Hematopoietic multipotent progenitor cell treated with erythropoietin and hydrocortisone succinate and interleukin-3 and kit ligand, for 17 days (in vitro differentiated cells): ENCODE measurements at regions not wholly inside any gene's neighbourhood (a gene's known extent, or its start where the extent isn't known, plus 50 kb on each side); places are given as distances from the start of the nearest gene placed in this dataset.

Experiments
- DNase-seq: peaks from one replicate; pipeline ENCODE4 v3.0.0-alpha.2; 2015; ENCODE audit warnings: low spot score

GRCh38 chr17:77307479-77308198, 166.9 kb downstream of the SEC14L1 start:
- no peak for DNase-seq

GRCh38 chr17:77308861-77309726, 168.3 kb downstream of the SEC14L1 start:
- DNase-seq, result no peak

- DNase-seq, result no peak
These were observed 169.6 kb downstream of the SEC14L1 start for GRCh38 chr17:77310336-77310735.

- no peak for DNase-seq
These were observed 170.7 kb downstream of the SEC14L1 start for GRCh38 chr17:77311371-77311981.

- DNase-seq, result no peak
These were observed 171.4 kb downstream of the SEC14L1 start for GRCh38 chr17:77312061-77312701.

GRCh38 chr17:77312786-77313599, 172.2 kb downstream of the SEC14L1 start:
- DNase-seq, result no peak

- DNase-seq, result no peak
These were observed 173.1 kb downstream of the SEC14L1 start for GRCh38 chr17:77313831-77314230.

- no peak for DNase-seq
These were observed 173.8 kb downstream of the SEC14L1 start for GRCh38 chr17:77314601-77315000.

GRCh38 chr17:77315010-77315409, 174.2 kb downstream of the SEC14L1 start:
- DNase-seq, result no peak

GRCh38 chr17:77315551-77316190, 174.9 kb downstream of the SEC14L1 start:
- no peak for DNase-seq

GRCh38 chr17:77316191-77316641, 175.4 kb downstream of the SEC14L1 start:
- DNase-seq, result no peak

- DNase-seq, result no peak
These were observed 175.9 kb downstream of the SEC14L1 start for GRCh38 chr17:77316651-77317050.

GRCh38 chr17:77317091-77317750, 176.5 kb downstream of the SEC14L1 start:
- no peak for DNase-seq

GRCh38 chr17:77318021-77318420, 177.3 kb downstream of the SEC14L1 start:
- DNase-seq, result no peak

GRCh38 chr17:77318491-77319210, 177.9 kb downstream of the SEC14L1 start:
- DNase-seq, result no peak

GRCh38 chr17:77319211-77320043, 178.7 kb downstream of the SEC14L1 start:
- no peak for DNase-seq

- no peak for DNase-seq
These were observed 179.3 kb downstream of the SEC14L1 start for GRCh38 chr17:77320044-77320440.

GRCh38 chr17:77320485-77321256, 179.9 kb downstream of the SEC14L1 start:
- DNase-seq, result no peak
